A549 (cell line): ENCODE measurements at regions not wholly inside any gene's neighbourhood (a gene's known extent, or its start where the extent isn't known, plus 50 kb on each side); places are given as distances from the start of the nearest gene placed in this dataset.

ENCODE experiments used
- ATAC-seq, 2 experiments: fragments of 200-7000 bp in 1 of 2; fragments of >200 bp in 1 of 2; cut with Nextera tagmentation in 1 of 2; cut with Tn5 transposase in 1 of 2; 3 replicates each; pipeline versions ENCODE4 v1.8.0 to v1.9.1; 2018 to 2020; ENCODE audit warnings: mild to moderate bottlenecking in 1 of 2, moderate library complexity in 1 of 2
- CTCF ChIA-PET: fragments of 300-600 bp; sonication (Branson Sonifier 250); formaldehyde crosslinking; extraction: SDS; loops from one replicate; lab custom pipeline; 2021; ENCODE audit warnings: antibody characterized with exemption, inconsistent platforms; lab: Yijun Ruan, JAX
- POLR2A ChIA-PET: fragments of 350-600 bp; formaldehyde crosslinking; extraction: SDS; loops from one replicate; lab custom pipeline; 2021; ENCODE audit warnings: antibody characterized with exemption, inconsistent platforms; lab: Yijun Ruan, JAX
- DNase-seq, 2 experiments: peaks; one replicate each; pipeline versions ENCODE4 v3.0.0 to v3.0.0-alpha.2; 2011 to 2016; ENCODE audit warnings: low read depth in 1 of 2, low spot score in 1 of 2
- FAIRE-seq: peaks from 2 replicates; lab custom pipeline; 2011; peaks lifted over from hg19 to GRCh38; lab: Jason Lieb, UNC
- H3K27ac ChIP-seq, 2 experiments: fragments of >200 bp; sonication (Bioruptor Twin); formaldehyde crosslinking; 3 replicates each; pipeline ENCODE4 v1.5.1; 2016 to 2017
- H3K4me1 ChIP-seq: fragments of >200 bp; sonication (Bioruptor Twin); formaldehyde crosslinking; 3 replicates; pipeline ENCODE4 v1.6.1; 2016
- H3K4me2 ChIP-seq: fragments of >200 bp; sonication (Bioruptor Twin); formaldehyde crosslinking; 3 replicates; pipeline ENCODE4 v1.6.1; 2016
- H3K4me3 ChIP-seq: fragments of >200 bp; sonication (Bioruptor Twin); formaldehyde crosslinking; 3 replicates; pipeline ENCODE4 v1.5.1; 2016
- H3K9me3 ChIP-seq: fragments of >200 bp; sonication (Bioruptor Twin); formaldehyde crosslinking; 3 replicates; pipeline ENCODE4 v1.6.1; 2016
- BHLHE40 ChIP-seq: IDR thresholded peaks from 2 replicates; pipeline ENCODE4 v1.6.1; 2012; ENCODE audit warnings: low read depth, low read length, inconsistent platforms
- CBX8 ChIP-seq: fragments of 200-600 bp; sonication (generic); IDR thresholded peaks from 2 replicates; pipeline ENCODE4 v1.6.1; 2016
- CEBPB ChIP-seq, 2 experiments: fragments of >200 bp in 1 of 2; sonication (Bioruptor Twin) in 1 of 2; formaldehyde crosslinking in 1 of 2; IDR thresholded peaks; 2 replicates each; pipeline ENCODE4 v1.6.1; 2012 to 2016
- CHD2 ChIP-seq: fragments of 150-350 bp; IDR thresholded peaks from 2 replicates; pipeline ENCODE4 v1.6.1; 2014; ENCODE audit warnings: low read length; ENCODE audit not compliant: partially characterized antibody
- EHMT2 ChIP-seq: fragments of 200-600 bp; sonication (generic); IDR thresholded peaks from 2 replicates; pipeline ENCODE4 v1.6.1; 2016; ENCODE audit warnings: antibody characterized with exemption, low read depth, mild to moderate bottlenecking, moderate library complexity
- EP300 ChIP-seq, 2 experiments: fragments of >200 bp; sonication (Bioruptor Twin); formaldehyde crosslinking; IDR thresholded peaks; 2 replicates in 1 of 2; 3 replicates in 1 of 2; pipeline ENCODE4 v1.6.1; 2016 to 2017
- HDAC2 ChIP-seq: fragments of 200-600 bp; sonication (generic); IDR thresholded peaks from 2 replicates; pipeline ENCODE4 v1.6.1; 2016
- HOXB13 ChIP-seq: fragments of 250-450 bp; sonication (Bioruptor Pico); IDR thresholded peaks from 2 replicates; pipeline ENCODE4 v1.5.0; 2020; ENCODE audit warnings: low read depth, mild to moderate bottlenecking, moderate library complexity
- KDM1A ChIP-seq: fragments of 200-600 bp; sonication (generic); IDR thresholded peaks from 2 replicates; pipeline ENCODE4 v1.6.1; 2016; ENCODE audit warnings: low read depth, mild to moderate bottlenecking
- NPAS2 ChIP-seq: fragments of 250-450 bp; sonication (Bioruptor Pico); IDR thresholded peaks from 2 replicates; pipeline ENCODE4 v1.8.0; 2022; ENCODE audit warnings: mild to moderate bottlenecking, moderate library complexity, borderline replicate concordance
- NR3C1 ChIP-seq: fragments of >200 bp; sonication (Bioruptor Twin); formaldehyde crosslinking; IDR thresholded peaks from 3 replicates; pipeline ENCODE4 v1.6.1; 2017
- PBX3 ChIP-seq: IDR thresholded peaks from 2 replicates; pipeline ENCODE4 v1.6.1; 2012
- PHF8 ChIP-seq: fragments of 200-600 bp; sonication (generic); IDR thresholded peaks from 2 replicates; pipeline ENCODE4 v1.6.1; 2016; ENCODE audit warnings: low read depth, mild to moderate bottlenecking, antibody characterized with exemption, moderate library complexity, borderline replicate concordance
- POLR2A ChIP-seq: IDR thresholded peaks from 2 replicates; pipeline ENCODE4 v1.6.1; 2012; ENCODE audit warnings: mild to moderate bottlenecking, low read length
- POLR2AphosphoS2 ChIP-seq: conservative IDR thresholded peaks from 2 replicates; pipeline ENCODE4 v1.6.1; 2012; ENCODE audit warnings: low read length, improper control_type of control experiment, inconsistent platforms
- RARB ChIP-seq: fragments of 250-450 bp; sonication (Bioruptor Pico); IDR thresholded peaks from 2 replicates; pipeline ENCODE4 v1.8.0; 2021; ENCODE audit warnings: mild to moderate bottlenecking, moderate library complexity
- RCOR1 ChIP-seq: fragments of 150-350 bp; IDR thresholded peaks from 2 replicates; pipeline ENCODE4 v1.6.1; 2014; ENCODE audit warnings: antibody characterized with exemption, low read length, low read depth
- RNF2 ChIP-seq: fragments of 200-600 bp; sonication (generic); IDR thresholded peaks from 2 replicates; pipeline ENCODE4 v1.6.1; 2016; ENCODE audit warnings: low read depth, mild to moderate bottlenecking, antibody characterized with exemption, moderate library complexity, borderline replicate concordance
- SMC3 ChIP-seq: fragments of >200 bp; sonication (Bioruptor Twin); formaldehyde crosslinking; IDR thresholded peaks from 3 replicates; pipeline ENCODE4 v1.6.1; 2018; ENCODE audit warnings: inconsistent platforms
- SREBF2 ChIP-seq: fragments of 450-650 bp; IDR thresholded peaks from 2 replicates; pipeline ENCODE4 v1.6.1; 2014; ENCODE audit warnings: mild to moderate bottlenecking, moderate library complexity
- ZFP36 ChIP-seq: fragments of 450-650 bp; IDR thresholded peaks from 2 replicates; pipeline ENCODE4 v1.6.1; 2014; ENCODE audit warnings: borderline replicate concordance; ENCODE audit not compliant: partially characterized antibody
- ZNF302 ChIP-seq: fragments of 250-450 bp; sonication (Bioruptor Pico); IDR thresholded peaks from 2 replicates; pipeline ENCODE4 v1.9.0; 2021; ENCODE audit warnings: inconsistent platforms, mild to moderate bottlenecking, moderate library complexity
- ZSCAN20 ChIP-seq: fragments of 250-450 bp; sonication (Bioruptor Pico); IDR thresholded peaks from 2 replicates; pipeline ENCODE4 v1.8.0; 2022; ENCODE audit warnings: mild to moderate bottlenecking, moderate library complexity
- WGBS: methylation state at CpG from one replicate; pipeline ENCODE4 v1.1.6; 2017; ENCODE audit errors: missing lambda C conversion rate; 5-methylcytosine and 5-hydroxymethylcytosine counted together

GRCh38 chr15:56837273-56837672 is 81.2 kb upstream of the TCF12 start (continued):
- no peak for TF ChIP-seq CEBPB (IDR thresholded peaks at IDR 0.05)
- no peak for TF ChIP-seq PHF8

GRCh38 chr15:56835718-56836171 is 82.7 kb upstream of the TCF12 start:
- ChIA-PET CTCF (interaction anchor here (1.5 kb wide), 1 partner anchor 13 kb away, joined by 10 read pairs; no protein-coding TSS in a partner anchor), POLR2A (interaction anchor here (1.1 kb wide), 1 partner anchor 102 kb away, joined by 3 read pairs; the partner anchor contains the start of gene ZNF280D)
- Histone ChIP-seq H3K4me2 (no peak overlapping the region), H3K4me3 (no peak overlapping the region), H3K4me1 (peaks cover 19% of the 10 kb centered on the region; the same call in 2 of the 3 replicates), H3K27ac (no peak overlapping the region), H3K9me3 (no peaks in the 10 kb centered on the region)
- 59% methylated on average over 2 of the region's 2 CpGs for WGBS
- ATAC-seq (no peak), DNase-seq (no peak), FAIRE-seq (peak; percentile 59)
- TF ChIP-seq NR3C1 = no peak
- TF ChIP-seq PBX3 = no peak
- no peak for TF ChIP-seq KDM1A
- no peak for TF ChIP-seq SMC3

GRCh38 chr15:56832125-56832524 is 86.3 kb upstream of the TCF12 start:
- TF ChIP-seq RNF2 (no peak), ZSCAN20 (CRISPR knock-in tag) (no peak), ZNF302 (CRISPR knock-in tag) (no peak), RCOR1 (no peak), HOXB13 (CRISPR knock-in tag) (no peak), SREBF2 (no peak), CEBPB (IDR thresholded peaks at IDR 0.05) (no peak), CHD2 (no peak), NR3C1 (no peak)
- POLR2A ChIA-PET = no interaction called here
- Histone ChIP-seq H3K27ac (peak overlapping the region; percentile 2 to 42; a peak in 4 of 6 replicates), H3K4me3 (no peak overlapping the region), H3K4me2 (peak overlapping the region; percentile 56), H3K4me1 (peaks cover 15% of the 10 kb centered on the region; the same call in 2 of the 3 replicates), H3K9me3 (no peaks in the 10 kb centered on the region)
- WGBS = 9% methylated on average over 5 of the region's 5 CpGs
- CTCF ChIA-PET = interaction anchor here (1.4 kb wide), 1 partner anchor 475 kb away, joined by 5 read pairs; no protein-coding TSS in a partner anchor
- no peak for FAIRE-seq
- ATAC-seq = peak; percentile 54 to 73; a peak in 3 of 6 replicates
- peak in 1 of 2 experiments; percentile 41 for DNase-seq

GRCh38 chr15:56831467-56832005 is 86.9 kb upstream of the TCF12 start:
- DNase-seq (no peak), FAIRE-seq (no peak), ATAC-seq (peak; percentile 13 to 29; a peak in 2 of 6 replicates)
- Histone ChIP-seq H3K4me3 (no peak overlapping the region), H3K9me3 (no peaks in the 10 kb centered on the region), H3K4me1 (peaks cover 15% of the 10 kb centered on the region; the same call in 2 of the 3 replicates), H3K27ac (peak overlapping the region; percentile 2 to 42; a peak in 3 of 6 replicates), H3K4me2 (peak overlapping the region; percentile 56)
- POLR2A ChIA-PET = no interaction called here
- CTCF ChIA-PET = interaction anchor here (1.4 kb wide), 1 partner anchor 475 kb away, joined by 5 read pairs; no protein-coding TSS in a partner anchor
- TF ChIP-seq CBX8 (no peak), ZFP36 (no peak), ZNF302 (CRISPR knock-in tag) (no peak), EP300 (IDR thresholded peaks at IDR 0.05) (no peak), NPAS2 (no peak), CEBPB (IDR thresholded peaks at IDR 0.05) (no peak), POLR2A (no peak), EHMT2 (no peak), HDAC2 (no peak), POLR2AphosphoS2 (no peak), RARB (CRISPR knock-in tag) (no peak), BHLHE40 (no peak)
- 91% methylated on average over 3 of the region's 3 CpGs for WGBS
